SK-N-SH treated with all-trans-retinoic acid at 6 μM for 48 hours (cell line): ENCODE measurements at regions not wholly inside any gene's neighbourhood (a gene's known extent, or its start where the extent isn't known, plus 50 kb on each side); places are given as distances from the start of the nearest gene placed in this dataset.

Experiments
- ATAC-seq: fragments of 200-7000 bp; cut with Tn5 transposase; 3 replicates; pipeline ENCODE4 v1.9.1; 2020; ENCODE audit warnings: mild to moderate bottlenecking, moderate library complexity
- ARNTL ChIP-seq: fragments of 450-650 bp; formaldehyde crosslinking; IDR thresholded peaks from 2 replicates; pipeline ENCODE4 v1.5.0; 2020; ENCODE audit warnings: low read depth, mild to moderate bottlenecking, moderate library complexity, borderline replicate concordance
- BACH2 ChIP-seq: fragments of 250-450 bp; sonication (Bioruptor Pico); IDR thresholded peaks from 2 replicates; pipeline ENCODE4 v1.9.0; 2021; ENCODE audit warnings: mild to moderate bottlenecking, borderline replicate concordance
- CREB5 ChIP-seq: fragments of 250-450 bp; sonication (Bioruptor Pico); IDR thresholded peaks from 2 replicates; pipeline ENCODE4 v1.5.1; 2020; ENCODE audit warnings: low read depth, mild to moderate bottlenecking, moderate library complexity
- CSDC2 ChIP-seq: fragments of 250-450 bp; sonication (Bioruptor Pico); IDR thresholded peaks from 2 replicates; pipeline ENCODE4 v1.5.0; 2020; ENCODE audit warnings: mild to moderate bottlenecking, moderate library complexity
- ESRRG ChIP-seq: fragments of 250-450 bp; sonication (Bioruptor Pico); IDR thresholded peaks from 2 replicates; pipeline ENCODE4 v1.6.1; 2021; ENCODE audit warnings: mild to moderate bottlenecking
- GLIS3 ChIP-seq: fragments of 250-450 bp; sonication (Bioruptor Pico); IDR thresholded peaks from 2 replicates; pipeline ENCODE4 v1.5.0; 2020; ENCODE audit warnings: mild to moderate bottlenecking, moderate library complexity
- ISL1 ChIP-seq: fragments of 250-450 bp; sonication (Bioruptor Pico); IDR thresholded peaks from 2 replicates; pipeline ENCODE4 v2.1.2; 2022; ENCODE audit warnings: mild to moderate bottlenecking, moderate library complexity
- OSR1 ChIP-seq: fragments of 250-450 bp; sonication (Bioruptor Pico); IDR thresholded peaks from 2 replicates; pipeline ENCODE4 v1.8.0; 2022; ENCODE audit warnings: moderate library complexity, mild to moderate bottlenecking, inconsistent platforms
- POU6F1 ChIP-seq: fragments of 250-450 bp; sonication (Bioruptor Pico); IDR thresholded peaks from 2 replicates; pipeline ENCODE4 v1.8.0; 2021; ENCODE audit warnings: low read depth, mild to moderate bottlenecking, moderate library complexity, borderline replicate concordance
- PPARA ChIP-seq: fragments of 250-450 bp; sonication (Bioruptor Pico); IDR thresholded peaks from 2 replicates; pipeline ENCODE4 v1.5.0; 2020; ENCODE audit warnings: mild to moderate bottlenecking, borderline replicate concordance
- SNAI2 ChIP-seq: fragments of 250-450 bp; sonication (Bioruptor Pico); IDR thresholded peaks from 2 replicates; pipeline ENCODE4 v1.5.0; 2020; ENCODE audit warnings: mild to moderate bottlenecking, moderate library complexity
- TCF4 ChIP-seq: fragments of 250-450 bp; sonication (Bioruptor Pico); IDR thresholded peaks from 2 replicates; pipeline ENCODE4 v1.8.0; 2021; ENCODE audit warnings: mild to moderate bottlenecking, moderate library complexity, borderline replicate concordance
- TOX ChIP-seq: fragments of 250-450 bp; sonication (Bioruptor Pico); IDR thresholded peaks from 2 replicates; pipeline ENCODE4 v1.8.0; 2021; ENCODE audit warnings: mild to moderate bottlenecking, moderate library complexity, borderline replicate concordance
- ZC3H10 ChIP-seq: fragments of 250-450 bp; sonication (Bioruptor Pico); IDR thresholded peaks from 2 replicates; pipeline ENCODE4 v1.5.1; 2021; ENCODE audit warnings: mild to moderate bottlenecking, moderate library complexity
- ZFP3 ChIP-seq: fragments of 250-450 bp; sonication (Bioruptor Pico); IDR thresholded peaks from 2 replicates; pipeline ENCODE4 v1.5.0; 2020; ENCODE audit warnings: mild to moderate bottlenecking, moderate library complexity
- ZNF565 ChIP-seq: fragments of 450-650 bp; formaldehyde crosslinking; conservative IDR thresholded peaks from 2 replicates; pipeline ENCODE4 v1.5.0; 2020; ENCODE audit warnings: low read depth, mild to moderate bottlenecking, moderate library complexity
- ZNF70 ChIP-seq: fragments of 450-650 bp; formaldehyde crosslinking; IDR thresholded peaks from 2 replicates; pipeline ENCODE4 v1.5.0; 2020; ENCODE audit warnings: mild to moderate bottlenecking, moderate library complexity
- ZNF8 ChIP-seq: fragments of 450-650 bp; formaldehyde crosslinking; IDR thresholded peaks from 2 replicates; pipeline ENCODE4 v1.5.0; 2020; ENCODE audit warnings: mild to moderate bottlenecking, moderate library complexity
- TF ChIP-seq, protein P1 (sequence below): fragments of 250-450 bp; sonication (Bioruptor Pico); IDR thresholded peaks from 2 replicates; pipeline ENCODE4 v1.8.0; 2020; ENCODE audit warnings: mild to moderate bottlenecking, moderate library complexity, borderline replicate concordance
- TF ChIP-seq, protein P2 (sequence below): fragments of 250-450 bp; sonication (Bioruptor Pico); IDR thresholded peaks from 2 replicates; pipeline ENCODE4 v1.5.1; 2021; ENCODE audit warnings: mild to moderate bottlenecking, moderate library complexity
- TF ChIP-seq, protein P3 (sequence below): fragments of 250-450 bp; sonication (Bioruptor Pico); IDR thresholded peaks from 2 replicates; pipeline ENCODE4 v1.5.0; 2020; ENCODE audit warnings: mild to moderate bottlenecking, moderate library complexity

- no peak for ATAC-seq
- no peak for TF ChIP-seq TCF4 (CRISPR knock-in tag)
- TF ChIP-seq, protein P1, sequence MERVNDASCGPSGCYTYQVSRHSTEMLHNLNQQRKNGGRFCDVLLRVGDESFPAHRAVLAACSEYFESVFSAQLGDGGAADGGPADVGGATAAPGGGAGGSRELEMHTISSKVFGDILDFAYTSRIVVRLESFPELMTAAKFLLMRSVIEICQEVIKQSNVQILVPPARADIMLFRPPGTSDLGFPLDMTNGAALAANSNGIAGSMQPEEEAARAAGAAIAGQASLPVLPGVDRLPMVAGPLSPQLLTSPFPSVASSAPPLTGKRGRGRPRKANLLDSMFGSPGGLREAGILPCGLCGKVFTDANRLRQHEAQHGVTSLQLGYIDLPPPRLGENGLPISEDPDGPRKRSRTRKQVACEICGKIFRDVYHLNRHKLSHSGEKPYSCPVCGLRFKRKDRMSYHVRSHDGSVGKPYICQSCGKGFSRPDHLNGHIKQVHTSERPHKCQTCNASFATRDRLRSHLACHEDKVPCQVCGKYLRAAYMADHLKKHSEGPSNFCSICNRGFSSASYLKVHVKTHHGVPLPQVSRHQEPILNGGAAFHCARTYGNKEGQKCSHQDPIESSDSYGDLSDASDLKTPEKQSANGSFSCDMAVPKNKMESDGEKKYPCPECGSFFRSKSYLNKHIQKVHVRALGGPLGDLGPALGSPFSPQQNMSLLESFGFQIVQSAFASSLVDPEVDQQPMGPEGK, result no peak
- no peak for TF ChIP-seq BACH2 (CRISPR knock-in tag)
- no peak for TF ChIP-seq ZNF8 (CRISPR knock-in tag)
- TF ChIP-seq CREB5, result no peak
- TF ChIP-seq ZC3H10 (CRISPR knock-in tag), result no peak
- TF ChIP-seq SNAI2 (CRISPR knock-in tag), result no peak
- TF ChIP-seq ZFP3 (CRISPR knock-in tag), result no peak
- no peak for TF ChIP-seq TOX (CRISPR knock-in tag)
- no peak for TF ChIP-seq GLIS3
- no peak for TF ChIP-seq ARNTL
- TF ChIP-seq OSR1 (CRISPR knock-in tag), result no peak
- no peak for TF ChIP-seq ZNF565
- no peak for TF ChIP-seq ISL1
- no peak for TF ChIP-seq ESRRG (CRISPR knock-in tag)
- TF ChIP-seq CSDC2 (CRISPR knock-in tag), result no peak
- no peak for TF ChIP-seq POU6F1 (CRISPR knock-in tag)
- TF ChIP-seq, protein P2, sequence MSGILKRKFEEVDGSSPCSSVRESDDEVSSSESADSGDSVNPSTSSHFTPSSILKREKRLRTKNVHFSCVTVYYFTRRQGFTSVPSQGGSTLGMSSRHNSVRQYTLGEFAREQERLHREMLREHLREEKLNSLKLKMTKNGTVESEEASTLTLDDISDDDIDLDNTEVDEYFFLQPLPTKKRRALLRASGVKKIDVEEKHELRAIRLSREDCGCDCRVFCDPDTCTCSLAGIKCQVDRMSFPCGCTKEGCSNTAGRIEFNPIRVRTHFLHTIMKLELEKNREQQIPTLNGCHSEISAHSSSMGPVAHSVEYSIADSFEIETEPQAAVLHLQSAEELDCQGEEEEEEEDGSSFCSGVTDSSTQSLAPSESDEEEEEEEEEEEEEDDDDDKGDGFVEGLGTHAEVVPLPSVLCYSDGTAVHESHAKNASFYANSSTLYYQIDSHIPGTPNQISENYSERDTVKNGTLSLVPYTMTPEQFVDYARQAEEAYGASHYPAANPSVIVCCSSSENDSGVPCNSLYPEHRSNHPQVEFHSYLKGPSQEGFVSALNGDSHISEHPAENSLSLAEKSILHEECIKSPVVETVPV (CRISPR knock-in tag), result no peak
- no peak for TF ChIP-seq PPARA (CRISPR knock-in tag)
- TF ChIP-seq, protein P3, sequence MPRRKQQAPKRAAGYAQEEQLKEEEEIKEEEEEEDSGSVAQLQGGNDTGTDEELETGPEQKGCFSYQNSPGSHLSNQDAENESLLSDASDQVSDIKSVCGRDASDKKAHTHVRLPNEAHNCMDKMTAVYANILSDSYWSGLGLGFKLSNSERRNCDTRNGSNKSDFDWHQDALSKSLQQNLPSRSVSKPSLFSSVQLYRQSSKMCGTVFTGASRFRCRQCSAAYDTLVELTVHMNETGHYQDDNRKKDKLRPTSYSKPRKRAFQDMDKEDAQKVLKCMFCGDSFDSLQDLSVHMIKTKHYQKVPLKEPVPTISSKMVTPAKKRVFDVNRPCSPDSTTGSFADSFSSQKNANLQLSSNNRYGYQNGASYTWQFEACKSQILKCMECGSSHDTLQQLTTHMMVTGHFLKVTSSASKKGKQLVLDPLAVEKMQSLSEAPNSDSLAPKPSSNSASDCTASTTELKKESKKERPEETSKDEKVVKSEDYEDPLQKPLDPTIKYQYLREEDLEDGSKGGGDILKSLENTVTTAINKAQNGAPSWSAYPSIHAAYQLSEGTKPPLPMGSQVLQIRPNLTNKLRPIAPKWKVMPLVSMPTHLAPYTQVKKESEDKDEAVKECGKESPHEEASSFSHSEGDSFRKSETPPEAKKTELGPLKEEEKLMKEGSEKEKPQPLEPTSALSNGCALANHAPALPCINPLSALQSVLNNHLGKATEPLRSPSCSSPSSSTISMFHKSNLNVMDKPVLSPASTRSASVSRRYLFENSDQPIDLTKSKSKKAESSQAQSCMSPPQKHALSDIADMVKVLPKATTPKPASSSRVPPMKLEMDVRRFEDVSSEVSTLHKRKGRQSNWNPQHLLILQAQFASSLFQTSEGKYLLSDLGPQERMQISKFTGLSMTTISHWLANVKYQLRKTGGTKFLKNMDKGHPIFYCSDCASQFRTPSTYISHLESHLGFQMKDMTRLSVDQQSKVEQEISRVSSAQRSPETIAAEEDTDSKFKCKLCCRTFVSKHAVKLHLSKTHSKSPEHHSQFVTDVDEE (CRISPR knock-in tag), result no peak
Observed at GRCh38 chr9:87140142-87140541, 192.8 kb upstream of the GAS1 start.

DNA sequence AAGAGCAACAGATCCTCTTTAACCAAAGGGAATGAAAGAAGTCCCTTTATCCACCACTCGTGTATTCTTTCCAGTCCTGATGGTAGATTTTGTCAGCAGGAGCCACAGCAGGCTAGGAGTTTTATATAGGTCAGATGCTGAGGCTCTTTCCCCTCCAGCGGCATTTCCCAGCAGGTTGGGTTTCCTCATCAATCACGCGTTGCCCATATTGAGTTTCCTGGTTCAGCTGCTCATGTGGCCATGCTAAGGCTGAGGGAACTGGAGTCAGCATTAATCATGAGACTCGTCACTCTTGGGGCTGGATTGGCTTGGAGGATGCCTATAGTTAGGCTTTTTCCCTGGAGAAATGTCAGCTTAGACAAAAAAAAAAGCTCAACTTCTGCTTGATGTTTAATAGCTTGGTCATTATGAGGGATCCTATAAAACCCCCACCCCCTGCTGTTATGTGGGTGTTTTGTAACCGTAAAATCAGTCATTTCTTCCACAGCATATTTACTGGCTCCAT lies 193.4 kb upstream of the GAS1 start:
- no peak for TF ChIP-seq ARNTL
- TF ChIP-seq, protein P3 (CRISPR knock-in tag), result no peak
- TF ChIP-seq ZFP3 (CRISPR knock-in tag), result no peak
- TF ChIP-seq ZNF565, result no peak
- no peak for TF ChIP-seq ZC3H10 (CRISPR knock-in tag)
- TF ChIP-seq CREB5, result no peak
- TF ChIP-seq ZNF70 (CRISPR knock-in tag), result no peak
- no peak for TF ChIP-seq GLIS3
- no peak for TF ChIP-seq ZNF8 (CRISPR knock-in tag)
- no peak for TF ChIP-seq TOX (CRISPR knock-in tag)
- TF ChIP-seq ISL1, result no peak

More for the DNA sequence above, 193.4 kb upstream of the GAS1 start:
- ATAC-seq, result no peak
